Ovary (tissue), 3 donors: ENCODE measurements at regions not wholly inside any gene's neighbourhood (a gene's known extent, or its start where the extent isn't known, plus 50 kb on each side); places are given as distances from the start of the nearest gene placed in this dataset.

ENCODE experiments used
- EP300 ChIP-seq: sonication (generic); formaldehyde crosslinking; IDR thresholded peaks from one replicate; pipeline ENCODE4 v1.6.1; 2017; ENCODE audit warnings: antibody characterized with exemption
- POLR2A ChIP-seq: fragments of 450-650 bp; IDR thresholded peaks from one replicate; pipeline ENCODE4 v1.6.1; 2017; ENCODE audit warnings: antibody characterized with exemption, mild to moderate bottlenecking, moderate library complexity
- TF ChIP-seq, protein P1 (sequence below), 3 donors: fragments of 450-650 bp in 2 of 3; fragments of 200-600 bp in 1 of 3; IDR thresholded peaks; one replicate each; pipeline versions ENCODE4 v1.5.1 to v1.8.0; 2016 to 2022; ENCODE audit warnings: antibody characterized with exemption in 3 of 3, mild to moderate bottlenecking in 1 of 3
- donor health status: DM: no; HTN: no; CAD: no.

DNA sequence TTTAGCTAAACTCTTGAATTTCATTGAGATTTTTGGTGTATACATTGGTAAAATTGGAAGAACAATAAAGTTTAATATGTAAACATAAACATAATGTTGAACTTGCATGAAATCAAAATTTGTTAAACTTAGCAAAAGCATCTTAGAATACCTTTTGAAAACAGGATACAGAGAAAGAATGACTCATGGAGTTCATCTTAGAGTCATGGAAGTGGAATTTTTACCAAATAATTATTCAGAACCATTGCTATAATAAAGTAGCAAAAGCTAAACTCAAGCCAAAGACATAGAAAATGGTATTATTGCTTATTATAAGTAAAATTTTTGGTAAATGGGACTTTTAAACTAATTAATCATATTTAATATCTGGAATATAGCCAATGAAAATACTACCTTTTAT lies 841.6 kb upstream of the SLC39A10 start:
- TF ChIP-seq, protein P1, sequence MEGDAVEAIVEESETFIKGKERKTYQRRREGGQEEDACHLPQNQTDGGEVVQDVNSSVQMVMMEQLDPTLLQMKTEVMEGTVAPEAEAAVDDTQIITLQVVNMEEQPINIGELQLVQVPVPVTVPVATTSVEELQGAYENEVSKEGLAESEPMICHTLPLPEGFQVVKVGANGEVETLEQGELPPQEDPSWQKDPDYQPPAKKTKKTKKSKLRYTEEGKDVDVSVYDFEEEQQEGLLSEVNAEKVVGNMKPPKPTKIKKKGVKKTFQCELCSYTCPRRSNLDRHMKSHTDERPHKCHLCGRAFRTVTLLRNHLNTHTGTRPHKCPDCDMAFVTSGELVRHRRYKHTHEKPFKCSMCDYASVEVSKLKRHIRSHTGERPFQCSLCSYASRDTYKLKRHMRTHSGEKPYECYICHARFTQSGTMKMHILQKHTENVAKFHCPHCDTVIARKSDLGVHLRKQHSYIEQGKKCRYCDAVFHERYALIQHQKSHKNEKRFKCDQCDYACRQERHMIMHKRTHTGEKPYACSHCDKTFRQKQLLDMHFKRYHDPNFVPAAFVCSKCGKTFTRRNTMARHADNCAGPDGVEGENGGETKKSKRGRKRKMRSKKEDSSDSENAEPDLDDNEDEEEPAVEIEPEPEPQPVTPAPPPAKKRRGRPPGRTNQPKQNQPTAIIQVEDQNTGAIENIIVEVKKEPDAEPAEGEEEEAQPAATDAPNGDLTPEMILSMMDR (IDR thresholded peaks at IDR 0.05): no peak
- TF ChIP-seq POLR2A: no peak
- no peak for TF ChIP-seq EP300
